OCI-LY1 (cell line): ENCODE measurements at regions not wholly inside any gene's neighbourhood (a gene's known extent, or its start where the extent isn't known, plus 50 kb on each side); places are given as distances from the start of the nearest gene placed in this dataset.

ENCODE experiments used
- H2AFZ ChIP-seq: fragments of 200-600 bp; sonication (generic), shearing (Covaris generic); 2 replicates; pipeline ENCODE4 v1.6.0; 2014; ENCODE audit warnings: antibody characterized with exemption, mild to moderate bottlenecking, low read length
- H3F3A ChIP-seq: fragments of 200-600 bp; sonication (generic), shearing (Covaris generic); 2 replicates; pipeline ENCODE4 v1.6.0; 2014; ENCODE audit warnings: mild to moderate bottlenecking, antibody characterized with exemption, low read length, moderate library complexity; ENCODE audit not compliant: insufficient read depth
- H3K27ac ChIP-seq: fragments of 200-600 bp; sonication (generic); 2 replicates; pipeline ENCODE4 v1.5.1; 2014; ENCODE audit warnings: low read length, mixed run types, mild to moderate bottlenecking, low read depth; ENCODE audit not compliant: poor library complexity, severe bottlenecking
- H3K27me3 ChIP-seq: fragments of 200-600 bp; sonication (generic); 2 replicates; pipeline ENCODE4 v1.6.0; 2014; ENCODE audit warnings: antibody characterized with exemption, mild to moderate bottlenecking, low read length, moderate library complexity; ENCODE audit not compliant: insufficient read depth
- H3K36me3 ChIP-seq: fragments of 200-600 bp; sonication (generic); 2 replicates; pipeline ENCODE4 v1.6.1; 2014; ENCODE audit warnings: mild to moderate bottlenecking, antibody characterized with exemption, low read length, moderate library complexity, mixed read lengths; ENCODE audit not compliant: insufficient read depth
- H3K4me1 ChIP-seq: fragments of 200-600 bp; sonication (generic); 2 replicates; pipeline ENCODE4 v1.5.1; 2014; ENCODE audit warnings: mild to moderate bottlenecking, low read length, moderate library complexity; ENCODE audit not compliant: insufficient read depth, severe bottlenecking
- H3K4me2 ChIP-seq: fragments of 200-600 bp; sonication (generic), shearing (Covaris generic); 2 replicates; pipeline ENCODE4 v1.6.1; 2014; ENCODE audit warnings: low read length
- H3K4me3 ChIP-seq: fragments of 200-600 bp; sonication (generic); 2 replicates; pipeline ENCODE4 v1.5.1; 2014; ENCODE audit warnings: low read length, low read depth, mild to moderate bottlenecking, mixed read lengths; ENCODE audit not compliant: poor library complexity, severe bottlenecking
- H3K79me2 ChIP-seq: fragments of 200-600 bp; shearing (Covaris generic); 2 replicates; pipeline ENCODE4 v1.6.1; 2016; ENCODE audit warnings: mixed run types, low read length, mixed read lengths; ENCODE audit not compliant: insufficient read depth
- H3K9ac ChIP-seq: fragments of 200-600 bp; sonication (generic), shearing (Covaris generic); 2 replicates; pipeline ENCODE4 v1.6.1; 2014; ENCODE audit warnings: mild to moderate bottlenecking, low read length, mixed read lengths
- H3K9me2 ChIP-seq: fragments of 200-600 bp; sonication (generic), shearing (Covaris generic); 2 replicates; pipeline ENCODE4 v1.6.1; 2014; ENCODE audit warnings: low read depth, mild to moderate bottlenecking, low read length, mixed read lengths
- H3K9me3 ChIP-seq: fragments of 200-600 bp; shearing (Covaris generic); 2 replicates; pipeline ENCODE4 v1.6.1; 2014; ENCODE audit warnings: low read length, mixed read lengths
- H4K20me1 ChIP-seq: fragments of 200-600 bp; sonication (generic), shearing (Covaris generic); 2 replicates; pipeline ENCODE4 v1.6.0; 2016; ENCODE audit warnings: mild to moderate bottlenecking, low read length; ENCODE audit not compliant: insufficient read depth
- CTCF ChIP-seq: fragments of 200-600 bp; sonication (generic), shearing (Covaris generic); IDR thresholded peaks from 2 replicates; pipeline ENCODE4 v1.5.1; 2017; ENCODE audit warnings: mild to moderate bottlenecking, antibody characterized with exemption, low read length, moderate library complexity, mixed read lengths
- EZH2 ChIP-seq: fragments of 200-600 bp; sonication (generic), shearing (Covaris generic); IDR thresholded peaks from 2 replicates; pipeline ENCODE4 v1.8.0; 2017; ENCODE audit warnings: borderline replicate concordance, mixed run types, mild to moderate bottlenecking, antibody characterized with exemption, low read length, moderate library complexity, mixed read lengths

DNA sequence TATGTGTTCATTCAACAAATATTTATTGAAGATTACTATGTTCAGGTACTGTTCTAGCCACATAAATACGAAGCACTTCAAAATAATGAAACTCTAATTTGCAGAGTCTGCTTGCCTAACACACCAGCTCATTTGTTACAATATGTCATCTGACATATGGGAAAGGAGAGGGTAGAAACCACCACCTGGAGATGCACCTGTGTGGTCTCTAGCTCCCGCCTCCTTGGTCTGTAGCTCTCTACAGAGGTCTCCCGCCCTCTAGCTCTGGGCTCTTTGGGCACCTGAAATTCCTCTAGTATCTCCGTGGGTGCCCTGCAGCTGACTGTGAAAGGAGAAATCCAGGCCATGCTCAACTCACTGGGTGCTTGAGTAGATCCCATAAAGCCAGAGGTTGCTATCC, 51.4 kb upstream of the DBX1 start:
- H3K9me3 ChIP-seq, result no peaks in the 10 kb centered on the region
- no peak for TF ChIP-seq EZH2
- no peak for TF ChIP-seq CTCF
- no peak overlapping the region for H3K9ac ChIP-seq
- no peaks in the 10 kb centered on the region for H3F3A ChIP-seq
- no peak overlapping the region for H2AFZ ChIP-seq
- H3K79me2 ChIP-seq, result no peaks in the 10 kb centered on the region
- no peaks in the 10 kb centered on the region for H3K36me3 ChIP-seq
- no peaks in the 10 kb centered on the region for H3K9me2 ChIP-seq
- H3K4me1 ChIP-seq, result no peaks in the 10 kb centered on the region
- no peaks in the 10 kb centered on the region; the same call in 1 of the 2 replicates for H3K27me3 ChIP-seq
- H3K4me2 ChIP-seq, result no peak overlapping the region
- no peak overlapping the region for H3K27ac ChIP-seq
- H4K20me1 ChIP-seq, result no peaks in the 10 kb centered on the region
- no peak overlapping the region for H3K4me3 ChIP-seq
